ENCODE measurements at regions not wholly inside any gene's neighbourhood (a gene's known extent, or its start where the extent isn't known, plus 50 kb on each side); places are given as distances from the start of the nearest gene placed in this dataset.

DNA sequence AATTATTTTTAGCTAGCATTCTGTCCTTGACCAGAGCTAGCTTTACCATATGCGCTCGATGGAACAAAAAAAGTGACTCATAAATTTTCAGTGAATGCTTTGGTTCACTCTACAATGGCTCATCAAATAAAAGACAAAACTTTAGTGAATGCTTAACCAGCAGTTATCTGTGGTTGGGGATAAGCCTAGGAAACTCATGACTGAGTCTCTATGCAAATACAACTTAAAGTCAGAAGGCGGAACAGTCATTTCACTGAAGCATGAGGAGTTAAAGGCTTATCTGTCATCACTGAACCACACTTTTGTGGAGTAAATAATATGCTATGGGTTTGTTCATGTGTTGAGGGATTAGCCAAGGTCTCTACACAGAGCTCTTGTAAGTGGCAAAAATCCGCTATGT lies 308.4 kb downstream of the SQOR start:
- Histone ChIP-seq H3K27me3 (ENCODE audit: control insufficient read depth, insufficient read depth, low read length) (no peaks in the 10 kb centered on the region), H3K4me1 (ENCODE audit: control insufficient read depth, insufficient read depth, low read length) (peaks cover 14% of the 10 kb centered on the region), H3K27ac (ENCODE audit: low read depth, low read length) (no peak overlapping the region), H3K36me3 (ENCODE audit: control insufficient read depth, insufficient read depth, low read length) (no peaks in the 10 kb centered on the region), H3K9me3 (ENCODE audit: control insufficient read depth, insufficient read depth, low read depth, low read length) (no peaks in the 10 kb centered on the region), H3K4me3 (ENCODE audit: low read depth, low read length) (no peak overlapping the region), H3K9ac (ENCODE audit: low read length) (no peak overlapping the region)

DNA sequence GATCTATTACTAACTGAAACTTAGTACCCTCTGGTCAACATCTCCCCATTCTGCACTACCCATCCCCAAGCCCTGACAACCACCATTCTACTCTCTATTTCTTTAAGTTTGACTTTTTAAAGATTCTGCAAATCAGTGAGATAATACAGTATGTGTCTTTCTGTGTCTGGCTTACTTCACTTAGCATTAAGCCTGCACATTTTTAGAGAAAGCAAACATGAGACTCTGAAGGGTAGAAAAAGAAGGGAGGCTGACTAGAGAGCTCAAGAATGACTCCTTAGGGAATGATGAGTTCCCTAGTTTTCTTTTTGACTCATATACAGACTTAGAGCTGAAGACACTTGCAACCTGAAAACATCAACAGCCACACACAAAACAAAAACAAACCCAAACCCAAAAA lies 311.3 kb downstream of the SQOR start:
- Histone ChIP-seq H3K27ac (ENCODE audit: low read depth, low read length) (no peak overlapping the region), H3K4me1 (ENCODE audit: control insufficient read depth, insufficient read depth, low read length) (peaks cover 34% of the 10 kb centered on the region), H3K36me3 (ENCODE audit: control insufficient read depth, insufficient read depth, low read length) (no peaks in the 10 kb centered on the region), H3K9me3 (ENCODE audit: control insufficient read depth, insufficient read depth, low read depth, low read length) (no peaks in the 10 kb centered on the region), H3K9ac (ENCODE audit: low read length) (no peak overlapping the region), H3K27me3 (ENCODE audit: control insufficient read depth, insufficient read depth, low read length) (no peaks in the 10 kb centered on the region), H3K4me3 (ENCODE audit: low read depth, low read length) (no peak overlapping the region)

DNA sequence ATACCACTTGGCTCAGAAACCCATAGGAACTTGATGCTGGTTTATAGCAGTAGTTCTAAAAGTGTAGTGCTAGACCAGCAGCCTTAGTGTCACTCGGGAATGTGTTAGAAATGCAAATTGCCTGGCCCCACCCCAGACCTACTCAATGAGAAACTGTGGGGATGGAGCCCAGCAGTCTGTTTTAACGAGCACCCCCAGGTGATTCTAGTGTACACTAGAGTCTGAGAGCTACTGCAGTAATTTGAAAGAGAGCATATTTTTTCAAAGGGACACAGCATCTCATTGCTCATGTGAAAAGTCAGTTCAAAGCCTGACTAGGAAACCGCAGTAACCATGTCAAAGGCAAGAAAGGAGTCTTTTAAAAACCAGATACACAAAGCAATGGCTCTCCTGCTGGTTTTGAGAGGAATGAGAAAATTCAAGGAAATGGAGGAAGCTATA lies 313.4 kb downstream of the SQOR start:
- H3K9me3 ChIP-seq (ENCODE audit: control insufficient read depth, insufficient read depth, low read depth, low read length) = no peaks in the 10 kb centered on the region
- peak overlapping the region; percentile 51 for H3K9ac ChIP-seq (ENCODE audit: low read length)
- H3K27ac ChIP-seq (ENCODE audit: low read depth, low read length) = peak overlapping the region; percentile 79
- no peaks in the 10 kb centered on the region for H3K36me3 ChIP-seq (ENCODE audit: control insufficient read depth, insufficient read depth, low read length)
- H3K4me1 ChIP-seq (ENCODE audit: control insufficient read depth, insufficient read depth, low read length) = peaks cover 52% of the 10 kb centered on the region
- H3K4me3 ChIP-seq (ENCODE audit: low read depth, low read length) = peak overlapping the region; percentile 34
- H3K27me3 ChIP-seq (ENCODE audit: control insufficient read depth, insufficient read depth, low read length) = no peaks in the 10 kb centered on the region

DNA sequence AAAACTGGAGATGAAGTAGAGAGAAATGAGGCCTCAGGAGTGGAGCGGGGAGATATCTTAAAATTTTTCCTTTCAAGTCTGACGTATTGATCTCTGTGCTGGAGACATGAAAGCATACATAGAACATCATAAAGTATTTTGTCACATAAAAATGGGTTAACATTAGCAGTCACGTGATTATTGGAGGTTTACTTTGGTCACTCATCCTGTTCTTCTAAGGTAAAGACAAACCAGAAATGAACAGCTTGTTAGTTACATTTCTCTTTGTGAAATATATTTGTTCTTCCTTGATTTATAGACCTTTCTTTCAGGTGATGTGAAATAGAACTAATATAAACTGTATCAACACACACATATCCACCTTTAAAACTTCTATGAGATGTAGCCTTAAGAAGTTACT lies 324.1 kb downstream of the SQOR start:
- Histone ChIP-seq H3K9ac (ENCODE audit: low read length) (no peak overlapping the region), H3K4me1 (ENCODE audit: control insufficient read depth, insufficient read depth, low read length) (no peaks in the 10 kb centered on the region), H3K9me3 (ENCODE audit: control insufficient read depth, insufficient read depth, low read depth, low read length) (0 out of 2 replicates have a peak, but pooled peaks cover 5% of the 10 kb centered on the region), H3K27me3 (ENCODE audit: control insufficient read depth, insufficient read depth, low read length) (no peaks in the 10 kb centered on the region), H3K4me3 (ENCODE audit: low read depth, low read length) (no peak overlapping the region), H3K27ac (ENCODE audit: low read depth, low read length) (no peak overlapping the region), H3K36me3 (ENCODE audit: control insufficient read depth, insufficient read depth, low read length) (no peaks in the 10 kb centered on the region)

DNA sequence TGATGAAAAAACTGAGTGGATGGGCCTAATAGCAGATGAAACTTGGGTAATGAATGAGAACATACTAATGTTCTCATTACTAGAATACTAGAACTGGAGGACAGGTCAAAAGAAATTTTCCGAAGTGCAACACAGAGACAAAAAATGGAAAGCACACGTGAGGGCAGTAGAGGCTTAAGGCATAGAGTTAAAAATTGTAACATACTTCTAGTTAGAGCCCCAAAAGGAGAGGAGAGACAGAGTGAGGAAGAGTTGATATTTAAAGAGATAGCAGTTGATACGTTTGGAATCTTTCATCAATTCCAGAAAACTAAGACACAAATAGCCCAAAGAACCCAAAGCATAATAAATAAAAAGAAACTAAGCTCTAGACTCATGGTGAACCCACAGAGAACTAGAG lies 327.9 kb downstream of the SQOR start:
- Histone ChIP-seq H3K27me3 (ENCODE audit: control insufficient read depth, insufficient read depth, low read length) (no peaks in the 10 kb centered on the region), H3K9ac (ENCODE audit: low read length) (no peak overlapping the region), H3K9me3 (ENCODE audit: control insufficient read depth, insufficient read depth, low read depth, low read length) (0 out of 2 replicates have a peak, but pooled peaks cover 3% of the 10 kb centered on the region), H3K27ac (ENCODE audit: low read depth, low read length) (no peak overlapping the region), H3K4me1 (ENCODE audit: control insufficient read depth, insufficient read depth, low read length) (no peaks in the 10 kb centered on the region), H3K4me3 (ENCODE audit: low read depth, low read length) (no peak overlapping the region), H3K36me3 (ENCODE audit: control insufficient read depth, insufficient read depth, low read length) (no peaks in the 10 kb centered on the region)

DNA sequence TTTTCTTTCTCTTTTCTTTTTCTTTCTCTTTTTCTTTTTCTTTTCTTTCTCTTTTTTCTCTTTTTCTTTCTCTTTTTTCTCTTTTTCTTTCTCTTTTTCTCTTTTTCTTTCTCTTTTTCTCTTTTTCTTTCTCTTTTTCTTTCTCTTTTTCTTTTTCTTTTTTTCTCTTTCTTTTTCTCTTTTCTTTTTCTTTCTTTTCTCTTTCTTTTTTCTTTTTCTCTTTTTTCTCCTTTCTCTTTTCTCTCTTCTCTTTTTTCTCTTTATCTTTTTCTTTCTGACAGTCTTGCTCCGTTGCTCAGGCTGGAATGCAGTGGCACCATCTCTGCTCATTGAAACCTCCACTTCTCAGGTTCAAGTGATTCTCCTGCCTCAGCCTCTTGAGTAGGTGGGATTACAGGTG lies 335.7 kb downstream of the SQOR start:
- Histone ChIP-seq H3K4me3 (ENCODE audit: low read depth, low read length) (no peak overlapping the region), H3K4me1 (ENCODE audit: control insufficient read depth, insufficient read depth, low read length) (no peaks in the 10 kb centered on the region), H3K27ac (ENCODE audit: low read depth, low read length) (no peak overlapping the region), H3K36me3 (ENCODE audit: control insufficient read depth, insufficient read depth, low read length) (no peaks in the 10 kb centered on the region), H3K9me3 (ENCODE audit: control insufficient read depth, insufficient read depth, low read depth, low read length) (no peaks in the 10 kb centered on the region), H3K27me3 (ENCODE audit: control insufficient read depth, insufficient read depth, low read length) (no peaks in the 10 kb centered on the region), H3K9ac (ENCODE audit: low read length) (no peak overlapping the region)

DNA sequence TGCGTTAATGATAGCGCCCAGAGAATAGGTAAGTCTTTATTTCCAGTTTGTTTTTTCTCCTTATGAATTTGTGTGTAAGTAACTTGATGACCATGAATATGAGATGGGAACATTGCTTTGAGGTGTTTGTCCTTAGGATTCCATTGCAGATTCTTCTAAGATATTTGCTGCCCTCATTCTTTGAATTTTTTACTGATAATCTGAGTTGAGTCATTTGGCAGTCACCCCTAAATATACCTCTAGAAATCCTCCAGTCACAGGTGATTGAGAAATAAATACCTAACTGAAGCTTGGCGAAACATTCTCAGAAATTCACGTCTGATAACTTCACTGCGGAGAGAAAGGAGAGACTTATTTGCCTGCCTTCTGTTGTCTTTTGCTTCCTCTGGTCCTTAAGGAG lies 345.5 kb downstream of the SQOR start:
- no peaks in the 10 kb centered on the region for H3K36me3 ChIP-seq (ENCODE audit: control insufficient read depth, insufficient read depth, low read length)
- H3K27me3 ChIP-seq (ENCODE audit: control insufficient read depth, insufficient read depth, low read length) = no peaks in the 10 kb centered on the region
- no peak overlapping the region for H3K4me3 ChIP-seq (ENCODE audit: low read depth, low read length)
- H3K4me1 ChIP-seq (ENCODE audit: control insufficient read depth, insufficient read depth, low read length) = no peaks in the 10 kb centered on the region
- no peaks in the 10 kb centered on the region for H3K9me3 ChIP-seq (ENCODE audit: control insufficient read depth, insufficient read depth, low read depth, low read length)
- no peak overlapping the region for H3K27ac ChIP-seq (ENCODE audit: low read depth, low read length)
- no peak overlapping the region for H3K9ac ChIP-seq (ENCODE audit: low read length)

DNA sequence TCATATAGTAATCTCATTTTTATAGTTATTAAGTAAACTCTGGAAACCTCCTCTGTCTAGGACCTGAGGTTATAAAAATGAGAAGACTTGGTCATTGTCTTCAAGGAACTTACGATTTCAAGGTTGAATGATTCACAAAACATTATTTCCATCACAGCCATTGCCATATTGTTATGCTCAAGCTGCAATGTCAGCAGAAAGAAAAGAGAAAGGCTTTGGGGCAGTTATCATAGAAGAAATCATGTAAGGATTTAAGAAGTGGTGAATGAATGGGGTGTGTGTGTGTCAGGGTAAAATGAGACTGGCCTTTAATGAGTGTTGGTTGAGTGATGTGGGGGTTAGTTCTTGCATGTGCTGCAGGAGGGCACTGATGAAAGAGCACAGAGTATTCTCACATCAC lies 346.8 kb downstream of the SQOR start:
- no peak overlapping the region for H3K4me3 ChIP-seq (ENCODE audit: low read depth, low read length)
- no peak overlapping the region for H3K27ac ChIP-seq (ENCODE audit: low read depth, low read length)
- H3K4me1 ChIP-seq (ENCODE audit: control insufficient read depth, insufficient read depth, low read length) = no peaks in the 10 kb centered on the region
- H3K36me3 ChIP-seq (ENCODE audit: control insufficient read depth, insufficient read depth, low read length) = no peaks in the 10 kb centered on the region
- H3K9me3 ChIP-seq (ENCODE audit: control insufficient read depth, insufficient read depth, low read depth, low read length) = 0 out of 2 replicates have a peak, but pooled peaks cover 4% of the 10 kb centered on the region
- no peaks in the 10 kb centered on the region for H3K27me3 ChIP-seq (ENCODE audit: control insufficient read depth, insufficient read depth, low read length)
- no peak overlapping the region for H3K9ac ChIP-seq (ENCODE audit: low read length)

DNA sequence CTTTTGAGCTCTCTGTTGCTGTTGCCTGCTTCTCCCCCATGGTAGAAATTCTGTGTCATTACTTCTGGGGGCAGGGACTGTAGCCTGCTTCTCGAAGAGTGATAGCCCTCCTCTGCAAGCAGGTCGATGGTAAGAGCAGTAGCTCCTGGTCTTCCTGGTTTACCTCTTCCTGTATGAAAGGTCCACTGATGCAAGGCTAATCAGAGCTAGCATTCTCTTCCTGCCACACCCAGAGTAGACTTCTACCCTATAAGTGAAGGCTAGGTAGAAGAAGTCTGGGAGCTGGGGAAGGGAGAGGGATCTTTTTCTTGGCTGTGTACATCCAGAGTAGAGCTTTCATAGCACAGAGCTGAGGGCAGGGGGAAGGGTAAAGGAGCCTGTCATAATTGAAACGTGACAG lies 357.0 kb downstream of the SQOR start:
- Histone ChIP-seq H3K9me3 (ENCODE audit: control insufficient read depth, insufficient read depth, low read depth, low read length) (no peaks in the 10 kb centered on the region), H3K4me1 (ENCODE audit: control insufficient read depth, insufficient read depth, low read length) (no peaks in the 10 kb centered on the region), H3K9ac (ENCODE audit: low read length) (no peak overlapping the region), H3K4me3 (ENCODE audit: low read depth, low read length) (no peak overlapping the region), H3K27ac (ENCODE audit: low read depth, low read length) (no peak overlapping the region), H3K27me3 (ENCODE audit: control insufficient read depth, insufficient read depth, low read length) (no peaks in the 10 kb centered on the region), H3K36me3 (ENCODE audit: control insufficient read depth, insufficient read depth, low read length) (no peaks in the 10 kb centered on the region)

DNA sequence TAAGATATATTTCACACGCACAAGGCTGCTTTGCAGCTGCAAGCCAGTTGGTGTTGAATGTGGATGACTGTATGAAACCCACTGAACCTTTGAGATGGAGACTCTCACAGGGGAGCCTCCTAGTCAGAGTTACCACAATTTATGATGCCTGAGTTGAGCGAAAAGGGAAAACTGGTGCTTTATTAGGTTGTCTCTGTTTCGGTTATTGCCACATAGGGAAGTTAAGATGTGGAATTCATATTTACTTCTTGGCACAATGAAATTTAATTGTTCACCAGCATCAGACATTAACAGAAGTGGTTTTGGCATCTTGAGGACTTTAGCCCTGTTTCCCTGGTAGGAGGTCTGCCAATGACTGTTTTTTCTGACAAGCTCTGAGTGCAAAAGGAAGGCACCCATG lies 358.2 kb downstream of the SQOR start:
- Histone ChIP-seq H3K36me3 (ENCODE audit: control insufficient read depth, insufficient read depth, low read length) (no peaks in the 10 kb centered on the region), H3K4me3 (ENCODE audit: low read depth, low read length) (no peak overlapping the region), H3K9me3 (ENCODE audit: control insufficient read depth, insufficient read depth, low read depth, low read length) (no peaks in the 10 kb centered on the region), H3K27me3 (ENCODE audit: control insufficient read depth, insufficient read depth, low read length) (no peaks in the 10 kb centered on the region), H3K27ac (ENCODE audit: low read depth, low read length) (no peak overlapping the region), H3K4me1 (ENCODE audit: control insufficient read depth, insufficient read depth, low read length) (no peaks in the 10 kb centered on the region), H3K9ac (ENCODE audit: low read length) (no peak overlapping the region)

DNA sequence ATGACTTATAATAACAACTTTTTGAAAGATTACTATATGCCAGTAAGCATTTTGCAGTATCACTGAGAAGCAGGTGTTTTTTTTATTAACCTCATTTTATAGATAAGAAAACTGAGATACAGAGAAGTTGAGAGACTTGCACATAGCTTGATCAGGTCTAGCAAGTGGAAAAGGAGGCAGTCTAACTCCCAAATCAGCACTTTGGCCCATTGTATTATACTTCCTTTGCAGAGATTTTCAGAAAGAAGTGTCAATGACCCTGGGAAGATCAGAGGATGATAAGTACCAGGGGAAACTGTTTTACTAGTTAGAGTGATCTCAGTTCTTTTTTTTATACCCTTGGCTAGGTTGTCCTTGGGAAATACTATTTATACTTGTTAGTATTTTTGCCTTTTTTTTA lies 358.7 kb downstream of the SQOR start:
- Histone ChIP-seq H3K9ac (ENCODE audit: low read length) (no peak overlapping the region), H3K27ac (ENCODE audit: low read depth, low read length) (no peak overlapping the region), H3K4me3 (ENCODE audit: low read depth, low read length) (no peak overlapping the region), H3K4me1 (ENCODE audit: control insufficient read depth, insufficient read depth, low read length) (no peaks in the 10 kb centered on the region), H3K36me3 (ENCODE audit: control insufficient read depth, insufficient read depth, low read length) (no peaks in the 10 kb centered on the region), H3K9me3 (ENCODE audit: control insufficient read depth, insufficient read depth, low read depth, low read length) (no peaks in the 10 kb centered on the region), H3K27me3 (ENCODE audit: control insufficient read depth, insufficient read depth, low read length) (no peaks in the 10 kb centered on the region)

DNA sequence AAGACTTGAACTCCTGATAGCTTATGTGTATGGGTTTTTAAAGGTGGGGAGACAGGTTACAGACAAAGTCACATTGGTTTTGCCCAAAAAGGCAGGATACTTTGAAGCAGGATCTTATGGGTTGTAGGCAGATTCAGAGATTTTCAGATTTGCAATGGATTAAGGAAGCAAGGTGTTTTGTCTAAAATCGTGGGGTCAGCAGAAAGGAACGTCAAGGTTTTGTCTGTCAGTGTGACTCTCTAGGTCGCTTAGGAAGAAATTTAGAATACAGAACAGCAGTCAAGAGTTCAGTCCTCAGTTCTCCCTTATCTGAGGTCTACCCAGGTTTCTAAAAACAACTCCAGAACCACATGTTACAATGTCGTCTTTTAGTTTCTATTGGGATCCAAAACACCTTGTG lies 361.0 kb downstream of the SQOR start:
- Histone ChIP-seq H3K9ac (ENCODE audit: low read length) (no peak overlapping the region), H3K9me3 (ENCODE audit: control insufficient read depth, insufficient read depth, low read depth, low read length) (no peaks in the 10 kb centered on the region), H3K4me1 (ENCODE audit: control insufficient read depth, insufficient read depth, low read length) (no peaks in the 10 kb centered on the region), H3K36me3 (ENCODE audit: control insufficient read depth, insufficient read depth, low read length) (no peaks in the 10 kb centered on the region), H3K27ac (ENCODE audit: low read depth, low read length) (no peak overlapping the region), H3K4me3 (ENCODE audit: low read depth, low read length) (no peak overlapping the region), H3K27me3 (ENCODE audit: control insufficient read depth, insufficient read depth, low read length) (no peaks in the 10 kb centered on the region)

Data from HUES6 (cell line).